ENCODE measurements at regions not wholly inside any gene's neighbourhood (a gene's known extent, or its start where the extent isn't known, plus 50 kb on each side); places are given as distances from the start of the nearest gene placed in this dataset.

DNA sequence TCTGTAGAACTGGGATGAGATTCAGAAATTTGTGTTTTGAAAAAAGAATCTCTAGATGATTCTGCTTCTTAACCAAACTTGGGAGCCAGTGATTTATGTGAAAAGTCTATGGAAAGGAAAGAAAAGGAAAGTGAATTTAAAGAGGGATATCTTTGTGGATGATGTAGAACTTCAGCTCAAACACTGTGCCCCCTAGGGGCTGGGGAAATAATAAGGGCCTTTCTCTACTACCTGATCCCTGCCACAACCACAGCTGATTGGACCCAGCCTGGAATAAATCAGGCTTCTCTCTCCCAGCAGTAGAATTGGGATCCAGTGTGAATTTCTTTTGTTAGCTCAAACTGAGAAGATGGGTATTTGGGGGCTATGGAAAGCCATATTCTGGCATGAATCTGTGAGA is 155.0 kb downstream of the PRELID2 start:
- TF ChIP-seq EZH2 (IDR thresholded peaks at IDR 0.05; ENCODE audit: insufficient read depth, poor library complexity, severe bottlenecking) (no peak), EZH2phosphoT487 (IDR thresholded peaks at IDR 0.05; ENCODE audit: insufficient read depth, low read depth) (no peak)
